Activated CD8-positive, alpha-beta T cell treated with anti-CD3 and anti-CD28 coated beads, Interleukin-2, amount 10 ng/mL, durations not matched to agents 7 days and 5 days (primary cell): ENCODE measurements at regions not wholly inside any gene's neighbourhood (a gene's known extent, or its start where the extent isn't known, plus 50 kb on each side); places are given as distances from the start of the nearest gene placed in this dataset.

ENCODE experiments used
- ATAC-seq: fragments of 150-1000 bp; cut with Tn5 transposase; one replicate; pipeline ENCODE4 v1.10.0; 2021; ENCODE audit warnings: moderate library complexity
- CTCF ChIA-PET: fragments of 350-600 bp; sonication (Branson Sonifier 250); formaldehyde crosslinking; loops from one replicate; lab custom pipeline; 2021; ENCODE audit warnings: antibody characterized with exemption; lab: Charles Lee
- POLR2A ChIA-PET: fragments of 350-600 bp; sonication (Branson Sonifier 250); formaldehyde crosslinking; loops from one replicate; lab custom pipeline; 2021; ENCODE audit warnings: antibody characterized with exemption; lab: Charles Lee
- DNase-seq: peaks from one replicate; pipeline ENCODE4 v3.0.0-alpha.2; 2020
- H3K27ac Mint-ChIP-seq: one replicate; pipeline ENCODE4 v1.8.0; 2021; ENCODE audit warnings: mild to moderate bottlenecking, mixed read lengths
- H3K27me3 Mint-ChIP-seq: one replicate; pipeline ENCODE4 v1.8.0; 2021; ENCODE audit warnings: low read depth, mixed read lengths
- H3K36me3 Mint-ChIP-seq: one replicate; pipeline ENCODE4 v1.8.0; 2021; ENCODE audit warnings: low read depth, mixed read lengths
- H3K4me1 Mint-ChIP-seq: one replicate; pipeline ENCODE4 v1.8.0; 2021; ENCODE audit warnings: low read depth, mixed read lengths
- H3K4me3 Mint-ChIP-seq: one replicate; pipeline ENCODE4 v1.8.0; 2021; ENCODE audit warnings: mild to moderate bottlenecking, mixed read lengths
- H3K9me3 Mint-ChIP-seq: one replicate; pipeline ENCODE4 v1.8.0; 2022; ENCODE audit warnings: mixed read lengths; ENCODE audit not compliant: insufficient read depth

- POLR2A ChIA-PET = no interaction called here
- no peaks in the 10 kb centered on the region for H3K36me3 Mint-ChIP-seq
- DNase-seq (no peak), ATAC-seq (no peak)
- peaks cover 5% of the 10 kb centered on the region for H3K4me1 Mint-ChIP-seq
- no peak overlapping the region for H3K27ac Mint-ChIP-seq
- H3K9me3 Mint-ChIP-seq = no peaks in the 10 kb centered on the region
- H3K27me3 Mint-ChIP-seq = no peaks in the 10 kb centered on the region
- CTCF ChIA-PET = no interaction called here
- no peak overlapping the region for H3K4me3 Mint-ChIP-seq
Observed at GRCh38 chr3:31413515-31413914, 119.2 kb upstream of the STT3B start.

DNA sequence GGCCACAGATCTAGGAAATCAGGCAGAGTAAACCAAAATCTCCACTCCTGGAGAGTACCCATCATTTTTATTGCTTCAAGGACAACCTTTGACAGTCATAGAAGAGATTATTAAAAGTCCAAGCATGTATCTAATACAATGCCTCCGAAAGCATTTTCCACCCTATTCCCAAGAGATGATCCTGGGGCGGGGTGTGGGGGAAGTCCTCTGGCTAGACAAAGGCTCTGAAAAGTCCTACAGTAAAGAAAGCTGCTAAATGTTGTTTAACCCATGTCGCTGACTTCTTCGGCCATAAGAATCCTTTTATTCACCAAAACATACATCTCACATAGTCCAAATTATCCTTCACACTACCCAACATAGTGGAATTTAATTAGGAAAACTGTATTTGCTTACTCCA, 115.7 kb upstream of the STT3B start:
- DNase-seq (no peak), ATAC-seq (no peak)
- Mint-ChIP-seq H3K4me1 (peaks cover 6% of the 10 kb centered on the region), H3K27me3 (no peaks in the 10 kb centered on the region), H3K27ac (no peak overlapping the region), H3K9me3 (peaks cover 4% of the 10 kb centered on the region), H3K4me3 (no peak overlapping the region), H3K36me3 (no peaks in the 10 kb centered on the region)
- POLR2A ChIA-PET = no interaction called here
- CTCF ChIA-PET = no interaction called here

DNA sequence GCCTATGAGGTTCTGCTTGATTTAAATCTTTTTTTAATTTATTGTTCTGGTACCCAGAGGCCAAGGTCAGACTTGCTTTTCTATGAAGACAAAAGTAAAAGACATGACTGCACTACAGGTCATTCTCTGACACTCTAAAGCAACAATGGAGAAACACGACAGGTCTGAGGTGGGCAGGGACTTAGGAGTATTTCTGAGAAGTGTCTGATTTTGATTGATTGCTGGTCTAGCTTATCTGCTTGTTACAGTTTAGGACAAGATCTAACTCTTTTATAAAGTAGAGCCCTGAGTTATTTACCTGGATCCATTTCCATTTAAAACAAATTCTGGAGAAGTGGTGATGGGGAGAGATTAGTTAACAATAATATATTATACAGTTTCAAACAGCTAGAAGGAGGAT, 115.2 kb upstream of the STT3B start:
- ChIA-PET CTCF (no interaction called here), POLR2A (no interaction called here)
- DNase-seq = no peak
- Mint-ChIP-seq H3K36me3 (no peaks in the 10 kb centered on the region), H3K27ac (no peak overlapping the region), H3K27me3 (no peaks in the 10 kb centered on the region), H3K4me1 (peaks cover 6% of the 10 kb centered on the region), H3K4me3 (no peak overlapping the region), H3K9me3 (peaks cover 4% of the 10 kb centered on the region)
- ATAC-seq = no peak

- peaks cover 4% of the 10 kb centered on the region for H3K9me3 Mint-ChIP-seq
- no peaks in the 10 kb centered on the region for H3K27me3 Mint-ChIP-seq
- no peaks in the 10 kb centered on the region for H3K36me3 Mint-ChIP-seq
- no peak for ATAC-seq
- ChIA-PET CTCF (no interaction called here), POLR2A (no interaction called here)
- H3K4me1 Mint-ChIP-seq = peaks cover 6% of the 10 kb centered on the region
- H3K27ac Mint-ChIP-seq = no peak overlapping the region
- no peak overlapping the region for H3K4me3 Mint-ChIP-seq
- no peak for DNase-seq
Observed at GRCh38 chr3:31420311-31420710, 112.4 kb upstream of the STT3B start.

- Mint-ChIP-seq H3K4me3 (no peak overlapping the region), H3K27ac (no peak overlapping the region), H3K36me3 (no peaks in the 10 kb centered on the region), H3K27me3 (no peaks in the 10 kb centered on the region), H3K9me3 (peaks cover 11% of the 10 kb centered on the region), H3K4me1 (peaks cover 6% of the 10 kb centered on the region)
- no peak for DNase-seq
- CTCF ChIA-PET = no interaction called here
- POLR2A ChIA-PET = interaction anchor here (0.6 to 0.7 kb wide), 2 partner anchors 265 to 693 kb away, joined by 3 read pairs; no protein-coding TSS in a partner anchor
- ATAC-seq = no peak
Observed at GRCh38 chr3:31421314-31422048, 111.2 kb upstream of the STT3B start.

- DNase-seq (no peak), ATAC-seq (no peak)
- no peaks in the 10 kb centered on the region for H3K27me3 Mint-ChIP-seq
- H3K4me1 Mint-ChIP-seq = peaks cover 6% of the 10 kb centered on the region
- H3K36me3 Mint-ChIP-seq = no peaks in the 10 kb centered on the region
- no peak overlapping the region for H3K4me3 Mint-ChIP-seq
- CTCF ChIA-PET = no interaction called here
- POLR2A ChIA-PET = no interaction called here
- H3K27ac Mint-ChIP-seq = no peak overlapping the region
- H3K9me3 Mint-ChIP-seq = peaks cover 11% of the 10 kb centered on the region
Observed at GRCh38 chr3:31422237-31422636, 110.5 kb upstream of the STT3B start.

DNA sequence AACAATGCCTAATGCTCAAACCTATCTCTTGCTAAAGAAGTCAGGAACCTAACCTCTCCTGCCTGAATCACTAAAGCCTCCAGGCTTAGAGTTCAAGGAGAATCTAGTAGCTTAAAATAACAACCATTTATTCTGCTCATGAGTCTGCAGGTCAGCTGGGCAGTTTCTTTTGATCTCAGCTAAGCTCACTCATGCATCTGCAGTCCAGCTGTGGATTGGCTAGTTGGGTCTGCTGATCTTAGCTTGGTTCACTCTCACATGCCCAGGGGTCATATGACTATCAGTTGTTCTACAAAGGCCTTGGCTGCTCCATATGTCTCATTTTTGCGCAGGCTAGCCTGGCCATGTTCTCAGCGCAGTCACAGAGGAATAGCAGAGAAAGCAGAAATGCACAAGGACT, 109.2 kb upstream of the STT3B start:
- no peak overlapping the region for H3K27ac Mint-ChIP-seq
- DNase-seq = no peak
- CTCF ChIA-PET = no interaction called here

DNA sequence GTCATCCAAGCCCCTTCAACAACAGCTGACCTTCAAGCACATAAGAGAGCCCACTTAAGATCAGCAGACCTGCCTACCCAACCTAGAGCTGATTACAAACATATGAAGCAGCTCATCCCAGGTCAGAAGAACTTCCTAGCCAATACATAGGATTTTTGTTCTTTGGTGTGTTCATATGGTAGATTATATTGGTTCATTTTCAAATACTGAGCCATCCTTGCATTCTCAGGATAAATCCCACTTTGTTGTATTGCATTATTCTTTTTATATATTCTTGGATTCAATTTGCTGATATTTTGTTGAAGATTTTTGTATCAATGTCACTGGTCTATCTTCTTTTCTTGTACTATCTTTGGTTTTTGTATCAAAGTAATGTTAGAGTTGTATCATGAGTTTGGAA, 107.3 kb upstream of the STT3B start:
- Mint-ChIP-seq H3K4me1 (peaks cover 6% of the 10 kb centered on the region), H3K27me3 (no peaks in the 10 kb centered on the region), H3K36me3 (no peaks in the 10 kb centered on the region), H3K27ac (no peak overlapping the region), H3K4me3 (no peak overlapping the region), H3K9me3 (peaks cover 15% of the 10 kb centered on the region)
- DNase-seq (no peak), ATAC-seq (no peak)
- ChIA-PET POLR2A (no interaction called here), CTCF (no interaction called here)

More for the DNA sequence above, 109.2 kb upstream of the STT3B start:
- POLR2A ChIA-PET = no interaction called here
- Mint-ChIP-seq H3K4me3 (no peak overlapping the region), H3K9me3 (peaks cover 14% of the 10 kb centered on the region), H3K27me3 (no peaks in the 10 kb centered on the region), H3K4me1 (peaks cover 6% of the 10 kb centered on the region), H3K36me3 (no peaks in the 10 kb centered on the region)
- ATAC-seq = no peak

GRCh38 chr3:31427623-31428022, 105.1 kb upstream of the STT3B start:
- H3K27me3 Mint-ChIP-seq = no peaks in the 10 kb centered on the region
- no peaks in the 10 kb centered on the region for H3K4me1 Mint-ChIP-seq
- ATAC-seq (no peak), DNase-seq (no peak)
- ChIA-PET POLR2A (no interaction called here), CTCF (no interaction called here)
- no peak overlapping the region for H3K4me3 Mint-ChIP-seq
- no peaks in the 10 kb centered on the region for H3K36me3 Mint-ChIP-seq
- H3K27ac Mint-ChIP-seq = no peak overlapping the region
- peaks cover 11% of the 10 kb centered on the region for H3K9me3 Mint-ChIP-seq

GRCh38 chr3:31431321-31431720, 101.4 kb upstream of the STT3B start:
- no peak overlapping the region for H3K27ac Mint-ChIP-seq
- no peak overlapping the region for H3K4me3 Mint-ChIP-seq
- ChIA-PET POLR2A (interaction anchor here (1.4 kb wide), 1 partner anchor 101 kb away, joined by 4 read pairs; the partner anchor contains the start of gene STT3B), CTCF (no interaction called here)
- H3K27me3 Mint-ChIP-seq = no peaks in the 10 kb centered on the region
- no peak for ATAC-seq
- H3K4me1 Mint-ChIP-seq = no peaks in the 10 kb centered on the region
- H3K36me3 Mint-ChIP-seq = no peaks in the 10 kb centered on the region
- DNase-seq = no peak
- peaks cover 17% of the 10 kb centered on the region for H3K9me3 Mint-ChIP-seq

- Mint-ChIP-seq H3K27ac (no peak overlapping the region), H3K27me3 (no peaks in the 10 kb centered on the region), H3K4me1 (peaks cover 4% of the 10 kb centered on the region), H3K9me3 (peaks cover 31% of the 10 kb centered on the region), H3K36me3 (peaks cover 10% of the 10 kb centered on the region), H3K4me3 (no peak overlapping the region)
- ChIA-PET POLR2A (no interaction called here), CTCF (no interaction called here)
- DNase-seq (no peak), ATAC-seq (no peak)
Observed at GRCh38 chr3:31432897-31433678, 99.6 kb upstream of the STT3B start.

DNA sequence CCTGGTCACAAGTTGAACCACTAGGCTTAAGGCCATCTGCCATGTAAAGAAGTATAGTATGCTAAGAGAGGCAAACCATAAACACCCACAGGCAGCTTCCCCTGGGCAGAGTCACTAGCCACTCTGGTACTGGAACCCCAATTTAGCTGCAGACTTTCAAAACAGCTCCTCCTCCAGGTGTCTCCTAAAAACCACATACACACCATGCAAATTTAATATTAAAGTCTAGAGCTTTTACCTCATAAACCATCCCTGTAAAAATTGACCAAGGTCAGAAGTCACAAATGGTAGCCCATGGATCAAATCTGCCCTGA, 99.1 kb upstream of the STT3B start:
- H3K4me3 Mint-ChIP-seq = no peak overlapping the region
- no peak overlapping the region for H3K27ac Mint-ChIP-seq
- peaks cover 27% of the 10 kb centered on the region for H3K9me3 Mint-ChIP-seq
- H3K4me1 Mint-ChIP-seq = peaks cover 4% of the 10 kb centered on the region
- ATAC-seq = no peak
- peaks cover 10% of the 10 kb centered on the region for H3K36me3 Mint-ChIP-seq
- no peak for DNase-seq
- no peaks in the 10 kb centered on the region for H3K27me3 Mint-ChIP-seq
- CTCF ChIA-PET = no interaction called here
- POLR2A ChIA-PET = no interaction called here
